B cell (primary cell): ENCODE measurements at regions not wholly inside any gene's neighbourhood (a gene's known extent, or its start where the extent isn't known, plus 50 kb on each side); places are given as distances from the start of the nearest gene placed in this dataset.

ENCODE experiments used
- ATAC-seq: fragments of 200-7000 bp; cut with Tn5 transposase; one replicate; pipeline ENCODE4 v1.10.0; 2021; ENCODE audit warnings: low read depth, mild to moderate bottlenecking, moderate number of reproducible peaks, moderate library complexity
- CTCF ChIA-PET: fragments of 350-600 bp; sonication (Branson Sonifier 250); formaldehyde crosslinking; loops from one replicate; lab custom pipeline; 2021; ENCODE audit warnings: antibody characterized with exemption, inconsistent platforms; lab: Charles Lee
- POLR2A ChIA-PET: fragments of 350-600 bp; sonication (Branson Sonifier 250); formaldehyde crosslinking; loops from one replicate; lab custom pipeline; 2021; ENCODE audit warnings: antibody characterized with exemption; lab: Charles Lee
- DNase-seq: peaks from one replicate; pipeline ENCODE4 v3.0.0; 2013
- H2AFZ ChIP-seq: 2 replicates; pipeline ENCODE4 v1.6.1; 2012; ENCODE audit warnings: mild to moderate bottlenecking, low read depth, low read length; ENCODE audit not compliant: insufficient read depth, poor library complexity, severe bottlenecking
- H3K27ac ChIP-seq, 2 donors: 1 replicate in 1 of 2; 2 replicates in 1 of 2; pipeline ENCODE4 v1.5.1; 2012 to 2013; ENCODE audit warnings: low read length in 2 of 2, mild to moderate bottlenecking in 2 of 2, moderate library complexity in 1 of 2
- H3K27me3 ChIP-seq, 4 experiments: fragments of 200-600 bp in 1 of 4; sonication (generic) in 1 of 4; replicated peaks in 1 of 4; 1 replicate in 2 of 4; 2 replicates in 2 of 4; pipeline versions ENCODE4 v1.6.1 to v1.7.0; 2013 to 2016; ENCODE audit warnings: low read length in 3 of 4, mild to moderate bottlenecking in 2 of 4, mixed read lengths in 1 of 4, moderate library complexity in 1 of 4; ENCODE audit not compliant: insufficient read depth in 4 of 4, control insufficient read depth in 3 of 4; ENCODE audit errors: control extremely low read depth in 1 of 4
- H3K36me3 ChIP-seq, 2 experiments: replicated peaks in 1 of 2; 1 replicate in 1 of 2; 2 replicates in 1 of 2; pipeline versions ENCODE4 v1.6.1 to v1.7.1; 2013; ENCODE audit warnings: low read length in 1 of 2; ENCODE audit not compliant: insufficient read depth in 2 of 2, control insufficient read depth in 1 of 2; ENCODE audit errors: control extremely low read depth in 1 of 2, extremely low read depth in 1 of 2
- H3K4me1 ChIP-seq, 2 donors: fragments of 200-600 bp in 1 of 2; sonication (generic) in 1 of 2; 1 replicate in 1 of 2; 2 replicates in 1 of 2; pipeline versions ENCODE4 v1.5.1 to v1.6.1; 2013 to 2017; ENCODE audit warnings: low read length in 2 of 2; ENCODE audit not compliant: control insufficient read depth in 2 of 2, insufficient read depth in 2 of 2
- H3K4me2 ChIP-seq: replicated peaks from 2 replicates; pipeline ENCODE3; 2012; ENCODE audit warnings: mild to moderate bottlenecking, low read depth, low read length; ENCODE audit not compliant: poor library complexity, severe bottlenecking
- H3K4me3 ChIP-seq, 5 experiments: fragments of 200-600 bp in 1 of 5; sonication (generic) in 1 of 5; 1 replicate in 3 of 5; 2 replicates in 2 of 5; pipeline versions ENCODE4 v1.5.1 to v1.7.0; 2011 to 2016; ENCODE audit warnings: low read length in 4 of 5, mild to moderate bottlenecking in 4 of 5, low read depth in 2 of 5, control low read depth in 1 of 5, moderate library complexity in 1 of 5; ENCODE audit not compliant: insufficient read depth in 1 of 5; ENCODE audit errors: control extremely low read depth in 1 of 5, extremely low read depth in 1 of 5
- H3K79me2 ChIP-seq: fragments of 200-600 bp; sonication (generic); one replicate; pipeline ENCODE4 v1.6.0; 2016; ENCODE audit warnings: low read length; ENCODE audit not compliant: control insufficient read depth, insufficient read depth
- H3K9ac ChIP-seq: fragments of 200-600 bp; sonication (generic); 2 replicates; pipeline ENCODE4 v1.6.1; 2017; ENCODE audit warnings: mild to moderate bottlenecking, low read length, moderate library complexity
- H3K9me3 ChIP-seq, 3 donors: one replicate each; pipeline versions ENCODE4 v1.6.1 to v1.7.1; 2013; ENCODE audit warnings: low read length in 2 of 3; ENCODE audit not compliant: control insufficient read depth in 2 of 3, insufficient read depth in 1 of 3; ENCODE audit errors: control extremely low read depth in 1 of 3
- H4K20me1 ChIP-seq: 2 replicates; pipeline ENCODE4 v1.6.0; 2012; ENCODE audit warnings: mild to moderate bottlenecking, low read length; ENCODE audit not compliant: insufficient read depth, control insufficient read depth, poor library complexity, severe bottlenecking
- H3K27ac Mint-ChIP-seq: one replicate; pipeline ENCODE4 v1.8.0; 2021; ENCODE audit warnings: mixed read lengths
- H3K27me3 Mint-ChIP-seq: one replicate; pipeline ENCODE4 v1.8.0; 2021; ENCODE audit warnings: mixed read lengths
- H3K4me1 Mint-ChIP-seq: one replicate; pipeline ENCODE4 v1.8.0; 2021; ENCODE audit warnings: mixed read lengths
- H3K4me3 Mint-ChIP-seq: one replicate; pipeline ENCODE4 v1.8.0; 2021; ENCODE audit warnings: mixed read lengths
- H3K9me3 Mint-ChIP-seq: one replicate; pipeline ENCODE4 v1.8.0; 2022; ENCODE audit warnings: mixed read lengths; ENCODE audit not compliant: insufficient read depth
- CTCF ChIP-seq: fragments of 200-600 bp; IDR thresholded peaks from one replicate; pipeline ENCODE4 v1.8.0; 2022; ENCODE audit warnings: antibody characterized with exemption, mild to moderate bottlenecking
- EZH2 ChIP-seq: IDR thresholded peaks from 2 replicates; pipeline ENCODE4 v1.6.1; 2012; ENCODE audit warnings: borderline replicate concordance, low read depth, mild to moderate bottlenecking, moderate library complexity, low read length; ENCODE audit not compliant: insufficient read depth, poor library complexity, severe bottlenecking
- WGBS: methylation state at CpG from one replicate; pipeline ENCODE4 v1.1.5; 2013; ENCODE audit warnings: missing lambda C conversion rate; ENCODE audit not compliant: insufficient coverage; 5-methylcytosine and 5-hydroxymethylcytosine counted together
- intact Hi-C: fragments of 100-400 bp; cut with micrococcal nuclease; formaldehyde crosslinking; loops from one replicate; pipeline ENCODE4 v1.10.0; 2022

GRCh38 chr12:114827461-114827860 lies 143.5 kb upstream of the TBX3 start:
- DNase-seq, result no peak
- H3K27me3 ChIP-seq, result no peaks in the 10 kb centered on the region
- intact Hi-C loops, result no loop called here
- H3K9me3 ChIP-seq, result peaks cover 0 to 8% (median 0%) of the 10 kb centered on the region in 3 donors
- H3K4me2 ChIP-seq, result no peak overlapping the region
- no peak for ATAC-seq
- no peaks in the 10 kb centered on the region for H3K79me2 ChIP-seq
- no peak overlapping the region for H2AFZ ChIP-seq
- H3K36me3 ChIP-seq, result no peaks in the 10 kb centered on the region
- H3K9ac ChIP-seq, result no peak overlapping the region
- TF ChIP-seq CTCF, result no peak
- TF ChIP-seq EZH2, result no peak
- H3K27ac Mint-ChIP-seq, result no peak overlapping the region
- no peak overlapping the region for H3K4me3 Mint-ChIP-seq
- no peaks in the 10 kb centered on the region for H3K27me3 Mint-ChIP-seq
- ChIA-PET POLR2A (no interaction called here), CTCF (no interaction called here)
- no peaks in the 10 kb centered on the region for H4K20me1 ChIP-seq
- H3K9me3 Mint-ChIP-seq, result no peaks in the 10 kb centered on the region
- no peaks in the 10 kb centered on the region for H3K4me1 Mint-ChIP-seq
- no peak overlapping the region for H3K27ac ChIP-seq
- no peak overlapping the region for H3K4me3 ChIP-seq
- WGBS, result 87% methylated on average over 7 of the region's 7 CpGs
- H3K4me1 ChIP-seq, result no peaks in the 10 kb centered on the region

- no peak for ATAC-seq
- Mint-ChIP-seq H3K27me3 (no peaks in the 10 kb centered on the region), H3K27ac (no peak overlapping the region), H3K4me3 (no peak overlapping the region), H3K4me1 (no peaks in the 10 kb centered on the region), H3K9me3 (no peaks in the 10 kb centered on the region)
- Histone ChIP-seq H3K27ac (no peak overlapping the region), H3K4me2 (no peak overlapping the region), H2AFZ (no peak overlapping the region), H3K4me3 (no peak overlapping the region), H3K9me3 (peaks cover 0 to 8% (median 0%) of the 10 kb centered on the region in 3 donors), H3K36me3 (no peaks in the 10 kb centered on the region), H3K27me3 (no peaks in the 10 kb centered on the region), H3K79me2 (no peaks in the 10 kb centered on the region), H3K9ac (no peak overlapping the region), H3K4me1 (no peaks in the 10 kb centered on the region), H4K20me1 (no peaks in the 10 kb centered on the region)
- no peak for DNase-seq
- ChIA-PET CTCF (no interaction called here), POLR2A (no interaction called here)
- intact Hi-C loops, result no loop called here
- WGBS, result 72% methylated on average over 5 of the region's 5 CpGs
- no peak for TF ChIP-seq EZH2
- no peak for TF ChIP-seq CTCF
Measured at GRCh38 chr12:114826244-114826643, 142.3 kb upstream of the TBX3 start.
